Astrocyte of the hippocampus (primary cell): ENCODE measurements at regions not wholly inside any gene's neighbourhood (a gene's known extent, or its start where the extent isn't known, plus 50 kb on each side); places are given as distances from the start of the nearest gene placed in this dataset.
"Not testable (repeated sequence)": the region's sequence is repeated elsewhere in the genome, so short reads cannot be mapped to it uniquely, and the experiment has no call there.

Experiments
- DNase-seq: peaks from one replicate; pipeline ENCODE4 v3.0.0; 2011; ENCODE audit warnings: low read depth, low spot score

- DNase-seq = peak; percentile 47
Observed at GRCh38 chr3:110314512-110315114, 757.0 kb upstream of the NECTIN3 start.

GRCh38 chr3:110318108-110318507 is 753.5 kb upstream of the NECTIN3 start:
- peak; percentile 38 for DNase-seq

GRCh38 chr3:110323349-110323748 is 748.3 kb upstream of the NECTIN3 start:
- no peak for DNase-seq

GRCh38 chr3:110324171-110324705 is 747.4 kb upstream of the NECTIN3 start:
- no peak for DNase-seq

- no peak for DNase-seq
Observed at GRCh38 chr3:110327870-110328269, 743.7 kb upstream of the NECTIN3 start.

GRCh38 chr3:110331562-110331961 is 740.1 kb upstream of the NECTIN3 start:
- not testable (repeated sequence) for DNase-seq

GRCh38 chr3:110332629-110333028 is 739.0 kb upstream of the NECTIN3 start:
- no peak for DNase-seq

- DNase-seq = peak; percentile 14
Observed at GRCh38 chr3:110341047-110341446, 730.6 kb upstream of the NECTIN3 start.

- DNase-seq = peak; percentile 76
Observed at GRCh38 chr3:110343376-110343775, 728.2 kb upstream of the NECTIN3 start.

- peak; percentile 4 for DNase-seq
Observed at GRCh38 chr3:110343945-110344344, 727.7 kb upstream of the NECTIN3 start.

- no peak for DNase-seq
Observed at GRCh38 chr3:110344487-110344886, 727.1 kb upstream of the NECTIN3 start.

GRCh38 chr3:110344897-110345767 is 726.5 kb upstream of the NECTIN3 start:
- no peak for DNase-seq

- DNase-seq = no peak
Observed at GRCh38 chr3:110349295-110349694, 722.3 kb upstream of the NECTIN3 start.

GRCh38 chr3:110352841-110353604 is 718.6 kb upstream of the NECTIN3 start:
- DNase-seq = no peak

GRCh38 chr3:110362751-110363150 is 708.9 kb upstream of the NECTIN3 start:
- no peak for DNase-seq

- not testable (repeated sequence) for DNase-seq
Observed at GRCh38 chr3:110367289-110367688, 704.3 kb upstream of the NECTIN3 start.

GRCh38 chr3:110375751-110376518 is 695.7 kb upstream of the NECTIN3 start:
- DNase-seq = no peak

GRCh38 chr3:110378481-110378880 is 693.1 kb upstream of the NECTIN3 start:
- no peak for DNase-seq

GRCh38 chr3:110381992-110382391 is 689.6 kb upstream of the NECTIN3 start:
- no peak for DNase-seq

GRCh38 chr3:110383356-110383755 is 688.3 kb upstream of the NECTIN3 start:
- no peak for DNase-seq

GRCh38 chr3:110384601-110385000 is 687.0 kb upstream of the NECTIN3 start:
- peak; percentile 22 for DNase-seq
